Activated T-cell treated with anti-CD3 and anti-CD28 coated beads, Interleukin-2, amount 50 U/mL, for 72 hours (primary cell): ENCODE measurements at regions not wholly inside any gene's neighbourhood (a gene's known extent, or its start where the extent isn't known, plus 50 kb on each side); places are given as distances from the start of the nearest gene placed in this dataset.

Source experiments
- ATAC-seq, 2 donors: fragments of 150-1000 bp; cut with Tn5 transposase; replicated peaks in 1 of 2; 2 replicates each; pipeline ENCODE4 v1.10.0; 2021; ENCODE audit warnings: moderate library complexity in 2 of 2, mild to moderate bottlenecking in 1 of 2
- DNase-seq, 2 donors: peaks; one replicate each; pipeline ENCODE4 v3.0.0; 2021 to 2022; ENCODE audit warnings: mixed read lengths in 1 of 2
- H3K27ac Mint-ChIP-seq: one replicate; pipeline ENCODE4 v1.8.0; 2022; ENCODE audit warnings: mild to moderate bottlenecking, moderate library complexity, mixed read lengths
- H3K27me3 Mint-ChIP-seq: one replicate; pipeline ENCODE4 v1.8.0; 2022; ENCODE audit warnings: low read depth, mixed read lengths
- H3K36me3 Mint-ChIP-seq, 2 donors: one replicate each; pipeline ENCODE4 v1.8.0; 2022; ENCODE audit warnings: mixed read lengths in 2 of 2, mild to moderate bottlenecking in 1 of 2; ENCODE audit not compliant: insufficient read depth in 2 of 2
- H3K4me1 Mint-ChIP-seq: one replicate; pipeline ENCODE4 v1.8.0; 2022; ENCODE audit warnings: low read depth, mixed read lengths
- H3K4me3 Mint-ChIP-seq, 2 donors: one replicate each; pipeline ENCODE4 v1.8.0; 2022; ENCODE audit warnings: mild to moderate bottlenecking in 2 of 2, mixed read lengths in 2 of 2, moderate library complexity in 2 of 2
- H3K9me3 Mint-ChIP-seq, 2 donors: one replicate each; pipeline ENCODE4 v1.8.0; 2022; ENCODE audit warnings: mixed read lengths in 2 of 2

- H3K36me3 Mint-ChIP-seq, result peaks cover 0 to 3% of the 10 kb centered on the region in 2 donors
- ATAC-seq, result no peak
- no peak overlapping the region for H3K27ac Mint-ChIP-seq
- H3K4me1 Mint-ChIP-seq, result no peaks in the 10 kb centered on the region
- no peak overlapping the region for H3K4me3 Mint-ChIP-seq
- peaks cover 17 to 23% of the 10 kb centered on the region in 2 donors for H3K9me3 Mint-ChIP-seq
- no peak for DNase-seq
- no peaks in the 10 kb centered on the region for H3K27me3 Mint-ChIP-seq
Observed at GRCh38 chr20:12406978-12407377, 489.3 kb downstream of the BTBD3 start.

- ATAC-seq (no peak), DNase-seq (no peak)
- Mint-ChIP-seq H3K4me1 (no peaks in the 10 kb centered on the region), H3K4me3 (no peak overlapping the region), H3K36me3 (peaks cover 0 to 3% of the 10 kb centered on the region in 2 donors), H3K27ac (no peak overlapping the region), H3K27me3 (no peaks in the 10 kb centered on the region), H3K9me3 (peaks cover 7 to 18% of the 10 kb centered on the region in 2 donors)
Observed at GRCh38 chr20:12409501-12409900, 491.8 kb downstream of the BTBD3 start.

GRCh38 chr20:12410783-12411182 lies 493.1 kb downstream of the BTBD3 start:
- peaks cover 0 to 3% of the 10 kb centered on the region in 2 donors for H3K36me3 Mint-ChIP-seq
- DNase-seq, result no peak
- H3K27ac Mint-ChIP-seq, result no peak overlapping the region
- no peaks in the 10 kb centered on the region for H3K4me1 Mint-ChIP-seq
- H3K4me3 Mint-ChIP-seq, result no peak overlapping the region
- H3K9me3 Mint-ChIP-seq, result peaks cover 8 to 22% of the 10 kb centered on the region in 2 donors
- ATAC-seq, result no peak
- no peaks in the 10 kb centered on the region for H3K27me3 Mint-ChIP-seq

- H3K4me3 Mint-ChIP-seq, result no peak overlapping the region
- no peak for ATAC-seq
- peaks cover 11 to 20% of the 10 kb centered on the region in 2 donors for H3K9me3 Mint-ChIP-seq
Observed at GRCh38 chr20:12411246-12411940, 493.7 kb downstream of the BTBD3 start.

GRCh38 chr20:12413116-12413515 lies 495.4 kb downstream of the BTBD3 start:
- Mint-ChIP-seq H3K9me3 (peaks cover 11 to 16% of the 10 kb centered on the region in 2 donors), H3K27me3 (no peaks in the 10 kb centered on the region), H3K4me3 (no peak overlapping the region), H3K4me1 (no peaks in the 10 kb centered on the region), H3K27ac (no peak overlapping the region), H3K36me3 (peaks cover 0 to 3% of the 10 kb centered on the region in 2 donors)
- ATAC-seq (no peak), DNase-seq (no peak)

More at GRCh38 chr20:12411246-12411940, 493.7 kb downstream of the BTBD3 start:
- H3K27ac Mint-ChIP-seq, result no peak overlapping the region
- H3K4me1 Mint-ChIP-seq, result no peaks in the 10 kb centered on the region
- DNase-seq, result no peak
- peaks cover 0 to 3% of the 10 kb centered on the region in 2 donors for H3K36me3 Mint-ChIP-seq
- no peaks in the 10 kb centered on the region for H3K27me3 Mint-ChIP-seq

- H3K4me3 Mint-ChIP-seq, result no peak overlapping the region
- H3K4me1 Mint-ChIP-seq, result no peaks in the 10 kb centered on the region
- H3K36me3 Mint-ChIP-seq, result no peaks in the 10 kb centered on the region
- H3K27me3 Mint-ChIP-seq, result no peaks in the 10 kb centered on the region
- DNase-seq (no peak), ATAC-seq (no peak)
- H3K9me3 Mint-ChIP-seq, result peaks cover 8 to 13% of the 10 kb centered on the region in 2 donors
- no peak overlapping the region for H3K27ac Mint-ChIP-seq
Observed at GRCh38 chr20:12414446-12415274, 497.0 kb downstream of the BTBD3 start.

- Mint-ChIP-seq H3K9me3 (peaks cover 8 to 13% of the 10 kb centered on the region in 2 donors), H3K4me3 (no peak overlapping the region), H3K4me1 (no peaks in the 10 kb centered on the region), H3K36me3 (no peaks in the 10 kb centered on the region), H3K27me3 (no peaks in the 10 kb centered on the region), H3K27ac (no peak overlapping the region)
- no peak for DNase-seq
- no peak for ATAC-seq
Observed at GRCh38 chr20:12416281-12416680, 498.6 kb downstream of the BTBD3 start.

- DNase-seq (no peak), ATAC-seq (no peak)
- no peak overlapping the region for H3K4me3 Mint-ChIP-seq
- no peaks in the 10 kb centered on the region for H3K4me1 Mint-ChIP-seq
- no peaks in the 10 kb centered on the region for H3K27me3 Mint-ChIP-seq
- H3K36me3 Mint-ChIP-seq, result no peaks in the 10 kb centered on the region
- no peak overlapping the region for H3K27ac Mint-ChIP-seq
- H3K9me3 Mint-ChIP-seq, result peaks cover 2 to 5% of the 10 kb centered on the region in 2 donors
Observed at GRCh38 chr20:12433724-12434123, 516.0 kb downstream of the BTBD3 start.

GRCh38 chr20:12434672-12435071 lies 517.0 kb downstream of the BTBD3 start:
- Mint-ChIP-seq H3K27ac (no peak overlapping the region), H3K4me3 (no peak overlapping the region), H3K36me3 (no peaks in the 10 kb centered on the region), H3K4me1 (no peaks in the 10 kb centered on the region), H3K9me3 (peaks cover 4 to 8% of the 10 kb centered on the region in 2 donors), H3K27me3 (no peaks in the 10 kb centered on the region)
- DNase-seq (no peak), ATAC-seq (no peak)

- no peaks in the 10 kb centered on the region for H3K4me1 Mint-ChIP-seq
- ATAC-seq, result no peak
- DNase-seq, result no peak
- H3K27ac Mint-ChIP-seq, result no peak overlapping the region
- H3K27me3 Mint-ChIP-seq, result no peaks in the 10 kb centered on the region
- H3K36me3 Mint-ChIP-seq, result no peaks in the 10 kb centered on the region
- H3K4me3 Mint-ChIP-seq, result no peak overlapping the region
- peaks cover 9% of the 10 kb centered on the region in 2 donors for H3K9me3 Mint-ChIP-seq
Observed at GRCh38 chr20:12435268-12435667, 517.6 kb downstream of the BTBD3 start.

GRCh38 chr20:12453711-12454110 lies 536.0 kb downstream of the BTBD3 start:
- peaks cover 6 to 7% of the 10 kb centered on the region in 2 donors for H3K36me3 Mint-ChIP-seq

GRCh38 chr20:12455148-12455547 lies 537.5 kb downstream of the BTBD3 start:
- H3K4me3 Mint-ChIP-seq, result no peak overlapping the region
- H3K27ac Mint-ChIP-seq, result no peak overlapping the region
- peaks cover 5 to 10% of the 10 kb centered on the region in 2 donors for H3K9me3 Mint-ChIP-seq
- H3K27me3 Mint-ChIP-seq, result no peaks in the 10 kb centered on the region
- no peaks in the 10 kb centered on the region for H3K4me1 Mint-ChIP-seq
- no peak for DNase-seq
- ATAC-seq, result no peak
- H3K36me3 Mint-ChIP-seq, result peaks cover 0 to 3% of the 10 kb centered on the region in 2 donors

More at GRCh38 chr20:12453711-12454110, 536.0 kb downstream of the BTBD3 start:
- no peak overlapping the region for H3K27ac Mint-ChIP-seq
- no peaks in the 10 kb centered on the region for H3K4me1 Mint-ChIP-seq
- ATAC-seq (no peak), DNase-seq (no peak)
- H3K4me3 Mint-ChIP-seq, result no peak overlapping the region
- peaks cover 10 to 15% of the 10 kb centered on the region in 2 donors for H3K9me3 Mint-ChIP-seq
- no peaks in the 10 kb centered on the region for H3K27me3 Mint-ChIP-seq

- ATAC-seq (no peak), DNase-seq (no peak)
- Mint-ChIP-seq H3K4me3 (no peak overlapping the region), H3K27ac (no peak overlapping the region), H3K9me3 (peaks cover 8 to 12% of the 10 kb centered on the region in 2 donors), H3K36me3 (no peaks in the 10 kb centered on the region), H3K4me1 (no peaks in the 10 kb centered on the region), H3K27me3 (no peaks in the 10 kb centered on the region)
Observed at GRCh38 chr20:12458241-12458640, 540.5 kb downstream of the BTBD3 start.
